SW480 (cell line): ENCODE measurements at regions not wholly inside any gene's neighbourhood (a gene's known extent, or its start where the extent isn't known, plus 50 kb on each side); places are given as distances from the start of the nearest gene placed in this dataset.

ENCODE experiments used
- DNase-seq: peaks from one replicate; pipeline ENCODE4 v3.0.0-alpha.2; 2016; ENCODE audit warnings: low spot score

GRCh38 chr1:47630346-47630745 is 192.5 kb downstream of the FOXD2 start:
- DNase-seq = no peak

- no peak for DNase-seq
Observed at GRCh38 chr1:47631411-47631995, 193.7 kb downstream of the FOXD2 start.

GRCh38 chr1:47635111-47635510 is 197.3 kb downstream of the FOXD2 start:
- no peak for DNase-seq

- no peak for DNase-seq
Observed at GRCh38 chr1:47635597-47635996, 197.8 kb downstream of the FOXD2 start.

GRCh38 chr1:47637111-47637685 is 199.4 kb downstream of the FOXD2 start:
- no peak for DNase-seq

GRCh38 chr1:47638240-47638639 is 200.4 kb downstream of the FOXD2 start:
- no peak for DNase-seq

GRCh38 chr1:47638713-47639112 is 200.9 kb downstream of the FOXD2 start:
- DNase-seq = no peak

- DNase-seq = no peak
Observed at GRCh38 chr1:47643306-47644211, 205.7 kb downstream of the FOXD2 start.

- no peak for DNase-seq
Observed at GRCh38 chr1:47644212-47644573, 206.3 kb downstream of the FOXD2 start.

- no peak for DNase-seq
Observed at GRCh38 chr1:47645151-47645550, 207.3 kb downstream of the FOXD2 start.

- no peak for DNase-seq
Observed at GRCh38 chr1:47646676-47647075, 208.8 kb downstream of the FOXD2 start.

GRCh38 chr1:47647327-47647845 is 209.5 kb downstream of the FOXD2 start:
- DNase-seq = no peak

GRCh38 chr1:47650205-47650604 is 212.4 kb downstream of the FOXD2 start:
- DNase-seq = peak; percentile 56

GRCh38 chr1:47650611-47651010 is 212.8 kb downstream of the FOXD2 start:
- no peak for DNase-seq

- DNase-seq = no peak
Observed at GRCh38 chr1:47651311-47652089, 213.7 kb downstream of the FOXD2 start.

- no peak for DNase-seq
Observed at GRCh38 chr1:47655521-47656300, 217.9 kb downstream of the FOXD2 start.

GRCh38 chr1:47656719-47657685 is 219.2 kb downstream of the FOXD2 start:
- DNase-seq = no peak

- no peak for DNase-seq
Observed at GRCh38 chr1:47658161-47658920, 220.5 kb downstream of the FOXD2 start.

- DNase-seq = no peak
Observed at GRCh38 chr1:47659146-47659545, 221.3 kb downstream of the FOXD2 start.
